ENCODE measurements at regions not wholly inside any gene's neighbourhood (a gene's known extent, or its start where the extent isn't known, plus 50 kb on each side); places are given as distances from the start of the nearest gene placed in this dataset.

GRCh38 chr5:135234242-135234641 lies 164.8 kb downstream of the MACROH2A1 start:
- no peak for TF ChIP-seq CTCF (IDR thresholded peaks at IDR 0.05)
- no peak for TF ChIP-seq POLR2A (IDR thresholded peaks at IDR 0.05)

Measured in lower leg skin (tissue), 3 donors.